ENCODE measurements at regions not wholly inside any gene's neighbourhood (a gene's known extent, or its start where the extent isn't known, plus 50 kb on each side); places are given as distances from the start of the nearest gene placed in this dataset.

DNA sequence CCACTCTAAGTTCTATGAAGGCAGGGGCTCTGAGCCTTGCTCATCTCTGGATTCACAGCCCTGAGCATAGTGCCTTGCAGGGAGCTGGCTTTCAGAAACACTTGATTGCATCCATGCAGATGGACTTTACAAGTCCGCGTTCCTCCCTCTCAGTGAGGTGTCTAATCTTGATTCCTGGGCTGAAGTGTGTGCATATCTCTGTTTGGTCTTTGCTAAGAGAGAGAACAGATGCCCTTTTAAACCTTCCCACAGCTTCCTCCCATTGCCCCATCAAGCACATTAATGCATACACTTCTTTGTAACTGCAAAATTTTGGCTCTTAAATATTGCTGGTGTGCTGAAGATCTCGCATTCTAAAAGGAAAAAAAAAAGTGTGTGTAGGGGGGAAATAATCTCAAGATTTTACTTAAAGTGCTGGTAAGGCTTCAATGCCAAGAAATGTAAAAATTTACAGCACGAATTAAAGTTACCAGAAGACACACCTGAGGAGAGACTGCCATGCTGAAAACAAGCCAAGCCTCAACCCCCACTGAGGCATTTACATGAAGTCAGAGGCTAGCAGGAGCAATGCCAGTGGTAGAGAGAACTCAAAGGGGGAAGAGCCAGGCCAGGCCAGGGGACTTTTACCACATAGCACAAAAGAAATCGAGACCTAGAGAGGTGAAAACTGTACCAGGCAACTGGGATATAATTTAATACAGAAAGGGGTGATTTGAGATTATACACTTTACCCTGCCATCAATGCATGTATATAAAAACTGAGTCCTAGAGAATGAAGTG, 492.1 kb downstream of the SOX6 start:
- no peak for ATAC-seq (ENCODE audit: low FRiP score)
- TF ChIP-seq, protein P1, sequence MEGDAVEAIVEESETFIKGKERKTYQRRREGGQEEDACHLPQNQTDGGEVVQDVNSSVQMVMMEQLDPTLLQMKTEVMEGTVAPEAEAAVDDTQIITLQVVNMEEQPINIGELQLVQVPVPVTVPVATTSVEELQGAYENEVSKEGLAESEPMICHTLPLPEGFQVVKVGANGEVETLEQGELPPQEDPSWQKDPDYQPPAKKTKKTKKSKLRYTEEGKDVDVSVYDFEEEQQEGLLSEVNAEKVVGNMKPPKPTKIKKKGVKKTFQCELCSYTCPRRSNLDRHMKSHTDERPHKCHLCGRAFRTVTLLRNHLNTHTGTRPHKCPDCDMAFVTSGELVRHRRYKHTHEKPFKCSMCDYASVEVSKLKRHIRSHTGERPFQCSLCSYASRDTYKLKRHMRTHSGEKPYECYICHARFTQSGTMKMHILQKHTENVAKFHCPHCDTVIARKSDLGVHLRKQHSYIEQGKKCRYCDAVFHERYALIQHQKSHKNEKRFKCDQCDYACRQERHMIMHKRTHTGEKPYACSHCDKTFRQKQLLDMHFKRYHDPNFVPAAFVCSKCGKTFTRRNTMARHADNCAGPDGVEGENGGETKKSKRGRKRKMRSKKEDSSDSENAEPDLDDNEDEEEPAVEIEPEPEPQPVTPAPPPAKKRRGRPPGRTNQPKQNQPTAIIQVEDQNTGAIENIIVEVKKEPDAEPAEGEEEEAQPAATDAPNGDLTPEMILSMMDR (IDR thresholded peaks at IDR 0.05) = no peak

DNA sequence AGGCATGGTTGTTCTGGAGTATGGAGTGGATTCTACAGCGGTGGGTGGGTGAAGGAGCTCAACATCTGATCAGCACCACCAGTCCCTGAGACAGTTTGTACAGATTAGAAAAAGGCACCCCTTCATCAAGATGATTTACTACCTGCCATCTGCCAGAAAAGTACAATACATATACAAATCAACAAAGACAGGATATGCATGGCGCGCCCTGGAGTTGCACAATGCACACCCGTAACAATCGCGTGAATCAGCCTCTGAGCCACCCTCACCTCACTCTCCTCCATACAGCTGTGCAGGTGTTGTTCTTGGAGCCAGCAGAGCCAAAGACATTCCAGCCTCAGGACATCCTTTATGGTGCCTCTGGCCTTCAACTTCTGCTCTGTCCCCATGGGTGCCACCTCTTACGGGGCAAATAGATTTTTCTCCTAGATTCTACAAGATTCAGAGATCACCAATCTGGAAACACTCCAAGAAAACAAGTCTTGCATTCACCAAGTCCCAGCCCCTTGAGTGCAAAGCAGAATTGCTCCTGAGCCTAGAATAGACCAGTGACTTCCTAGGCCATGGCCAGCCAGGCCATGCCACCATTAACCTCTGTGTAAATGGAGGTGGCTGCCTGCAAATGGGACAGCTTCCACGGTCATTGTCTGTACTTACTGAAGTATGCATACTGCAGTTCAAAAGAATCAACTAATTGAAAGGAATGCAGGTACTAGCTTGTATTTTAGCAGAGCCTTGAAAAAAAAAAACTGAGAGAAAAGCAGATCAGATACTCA, 490.9 kb downstream of the SOX6 start:
- ATAC-seq (ENCODE audit: low FRiP score) (no peak), DNase-seq (ENCODE audit: low spot score) (no peak)
- TF ChIP-seq, protein P1 (IDR thresholded peaks at IDR 0.05) = no peak

More for the DNA sequence above, 492.1 kb downstream of the SOX6 start:
- no peak for DNase-seq (ENCODE audit: low spot score)

DNA sequence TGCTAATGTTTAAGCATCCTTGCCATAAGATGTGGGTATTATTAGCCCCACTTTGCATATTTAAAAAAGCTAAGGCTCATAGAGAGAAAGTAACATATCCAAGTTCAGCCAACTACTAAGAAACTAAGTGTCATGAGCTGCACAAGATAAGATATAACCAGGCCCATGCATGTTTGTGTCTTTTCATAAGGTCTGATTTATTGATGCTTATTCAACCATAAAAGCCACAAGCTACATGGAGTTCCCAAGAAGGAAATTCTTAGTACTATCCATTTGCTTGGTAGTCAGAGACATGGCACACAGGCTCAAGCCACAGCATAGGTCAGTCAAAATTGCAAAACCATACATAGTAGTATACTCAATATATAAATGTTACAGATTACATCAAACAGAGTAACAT, 488.5 kb downstream of the SOX6 start:
- ATAC-seq (ENCODE audit: low FRiP score) = no peak

DNA sequence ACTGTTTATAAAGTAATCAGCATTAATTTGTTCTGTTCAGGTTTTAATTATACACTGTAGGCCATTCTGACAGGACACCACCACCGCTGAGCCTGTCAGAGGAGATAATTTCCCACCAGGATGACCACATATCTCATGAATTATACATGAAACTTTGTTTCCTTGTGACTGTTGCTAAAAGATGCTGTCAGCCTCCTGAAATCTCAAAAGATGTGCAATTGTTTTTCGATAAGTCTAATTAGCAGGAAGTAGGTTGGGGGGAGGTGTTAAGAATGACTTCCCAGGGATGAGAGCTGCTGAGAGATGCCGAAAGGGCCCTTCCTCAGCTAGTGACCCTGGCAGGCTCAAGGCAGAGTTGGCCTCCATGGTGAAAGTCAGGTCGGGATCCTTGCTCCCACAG, 485.4 kb downstream of the SOX6 start:
- ATAC-seq (ENCODE audit: low FRiP score) (no peak), DNase-seq (ENCODE audit: low spot score) (no peak)
- TF ChIP-seq, protein P1 (IDR thresholded peaks at IDR 0.05) = no peak

More for the DNA sequence above, 488.5 kb downstream of the SOX6 start:
- DNase-seq (ENCODE audit: low spot score) = no peak
- TF ChIP-seq, protein P1 (IDR thresholded peaks at IDR 0.05) = no peak

DNA sequence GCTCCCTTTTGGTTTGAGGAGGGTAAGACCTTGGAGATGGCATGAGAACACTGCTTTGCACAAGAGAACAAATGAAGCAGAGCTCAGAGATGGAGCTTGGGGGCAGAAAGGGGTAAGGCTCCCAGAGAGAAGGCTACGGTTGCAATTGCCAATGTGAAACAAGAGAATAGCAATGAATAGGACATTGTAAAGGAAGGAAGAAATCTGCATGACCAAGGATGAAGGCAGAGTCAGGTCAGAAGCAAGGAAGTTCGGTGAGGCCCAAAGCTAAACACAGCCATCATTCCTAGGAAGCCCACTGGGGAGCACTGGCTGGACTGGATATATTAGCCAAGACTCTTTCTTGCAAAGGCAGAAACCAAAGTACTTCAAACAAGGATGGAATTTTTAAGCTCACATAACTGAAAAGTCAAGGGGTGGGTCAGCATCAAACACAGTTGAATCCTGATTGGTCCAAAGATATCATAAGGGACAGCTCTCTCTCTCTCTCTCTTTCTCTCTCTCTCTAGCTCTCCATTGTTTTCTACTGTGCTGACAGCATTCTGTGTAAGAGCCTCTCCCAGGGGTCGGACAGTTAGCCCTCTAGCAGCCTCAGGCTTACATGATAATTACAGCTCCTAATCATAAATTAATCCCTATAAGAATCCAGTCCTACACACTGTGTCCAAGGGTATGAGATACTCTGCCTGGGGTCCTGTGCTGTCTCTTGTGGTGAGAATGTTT, 484.3 kb downstream of the SOX6 start:
- ATAC-seq (ENCODE audit: low FRiP score) = no peak
- no peak for DNase-seq (ENCODE audit: low spot score)
- TF ChIP-seq, protein P1 (IDR thresholded peaks at IDR 0.05) = no peak

DNA sequence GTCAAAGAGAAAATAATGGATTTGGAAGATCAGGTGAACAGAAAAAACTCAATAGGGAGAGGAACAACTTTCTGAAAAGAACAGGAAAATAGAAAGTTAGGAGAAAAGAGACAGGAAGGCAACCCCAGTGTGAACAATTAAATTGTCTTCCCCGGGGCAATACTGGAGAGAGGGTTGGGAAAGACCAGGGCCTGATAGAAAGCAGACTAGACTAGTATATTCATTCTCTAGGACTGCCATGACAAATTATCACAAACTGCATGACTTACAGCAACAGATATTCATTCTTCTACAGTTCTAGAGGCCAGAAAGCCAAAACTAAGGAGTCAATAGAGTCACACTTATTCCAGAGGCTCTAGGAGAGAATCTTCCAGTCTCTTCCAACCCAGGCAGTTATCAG, 482.8 kb downstream of the SOX6 start:
- DNase-seq (ENCODE audit: low spot score) (no peak), ATAC-seq (ENCODE audit: low FRiP score) (no peak)
- TF ChIP-seq, protein P1 (IDR thresholded peaks at IDR 0.05) = no peak

All from omental fat pad (tissue), 3 donors.